ENCODE measurements at regions not wholly inside any gene's neighbourhood (a gene's known extent, or its start where the extent isn't known, plus 50 kb on each side); places are given as distances from the start of the nearest gene placed in this dataset.

DNA sequence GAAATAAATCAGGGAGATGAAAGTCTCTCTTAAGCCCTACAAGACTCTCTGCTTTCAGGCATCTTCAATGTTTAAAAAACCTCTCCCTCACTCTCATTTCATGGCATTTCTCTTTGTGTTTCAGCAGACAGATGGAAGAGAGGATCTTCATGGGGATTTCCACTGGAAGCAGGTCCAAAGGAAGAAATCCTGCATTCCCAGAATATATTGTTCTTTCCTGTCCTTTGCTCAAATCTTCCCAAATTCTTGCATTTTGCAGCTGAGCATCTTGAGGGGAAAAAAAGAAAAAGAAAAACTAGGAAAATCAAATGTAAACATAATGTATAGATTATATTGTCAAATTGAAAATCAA, 382.2 kb downstream of the ENC1 start:
- no peak for DNase-seq (ENCODE audit: low read depth)

DNA sequence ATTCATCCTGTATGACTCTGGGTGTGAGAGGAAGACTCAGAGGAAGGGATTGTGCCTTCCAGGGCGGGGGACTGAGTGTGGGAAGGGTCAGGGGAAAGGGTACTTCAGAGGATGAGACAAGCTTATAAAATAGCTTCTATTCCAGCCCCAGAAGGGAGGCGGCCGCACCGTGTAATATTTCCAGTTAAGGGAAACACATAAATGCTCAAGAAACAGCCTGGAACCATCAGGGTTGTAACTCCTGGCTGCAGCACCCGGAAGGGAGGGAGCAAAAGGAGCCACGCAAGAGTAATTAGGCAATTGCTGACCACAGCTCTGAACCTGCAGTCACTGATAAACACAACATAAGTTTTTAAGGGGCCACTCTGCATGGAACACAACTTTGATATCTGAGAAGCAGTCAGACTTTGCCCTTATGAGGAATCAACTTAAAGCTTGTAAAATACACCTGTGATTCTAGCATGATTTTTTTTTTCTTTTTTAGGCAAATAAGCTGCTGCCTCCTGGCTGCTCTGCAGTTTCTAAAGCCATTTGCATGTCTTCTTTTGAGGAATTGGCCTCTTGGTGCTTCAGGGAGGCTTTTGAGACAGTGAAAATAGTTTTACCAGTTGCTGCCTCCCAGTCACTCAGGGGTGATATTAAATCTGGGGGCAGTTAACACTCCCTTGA, 382.7 kb downstream of the ENC1 start:
- DNase-seq (ENCODE audit: low read depth), result no peak

DNA sequence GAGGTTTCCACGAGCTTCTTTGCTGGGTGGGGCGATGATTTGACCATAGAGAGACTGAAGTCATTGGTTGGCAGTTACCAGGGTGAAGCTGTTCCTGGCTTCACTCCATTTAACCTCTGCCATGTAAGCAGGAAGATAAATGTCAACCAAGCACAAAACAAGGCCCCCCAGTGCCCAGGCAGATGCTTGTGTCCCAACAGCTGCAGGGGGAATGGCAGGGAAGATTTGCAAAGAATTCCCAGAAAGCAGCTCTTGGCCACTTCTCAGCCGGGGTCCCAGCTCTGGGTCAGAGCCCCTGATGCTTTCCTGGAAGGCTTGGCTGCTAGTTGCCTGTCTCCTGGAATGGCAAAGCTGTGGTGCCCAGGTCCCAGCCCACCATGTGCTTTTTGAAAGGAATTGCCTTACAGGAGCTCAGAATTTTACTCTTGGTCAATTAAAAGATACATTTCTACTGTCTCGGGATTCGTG, 383.4 kb downstream of the ENC1 start:
- no peak for DNase-seq (ENCODE audit: low read depth)

DNA sequence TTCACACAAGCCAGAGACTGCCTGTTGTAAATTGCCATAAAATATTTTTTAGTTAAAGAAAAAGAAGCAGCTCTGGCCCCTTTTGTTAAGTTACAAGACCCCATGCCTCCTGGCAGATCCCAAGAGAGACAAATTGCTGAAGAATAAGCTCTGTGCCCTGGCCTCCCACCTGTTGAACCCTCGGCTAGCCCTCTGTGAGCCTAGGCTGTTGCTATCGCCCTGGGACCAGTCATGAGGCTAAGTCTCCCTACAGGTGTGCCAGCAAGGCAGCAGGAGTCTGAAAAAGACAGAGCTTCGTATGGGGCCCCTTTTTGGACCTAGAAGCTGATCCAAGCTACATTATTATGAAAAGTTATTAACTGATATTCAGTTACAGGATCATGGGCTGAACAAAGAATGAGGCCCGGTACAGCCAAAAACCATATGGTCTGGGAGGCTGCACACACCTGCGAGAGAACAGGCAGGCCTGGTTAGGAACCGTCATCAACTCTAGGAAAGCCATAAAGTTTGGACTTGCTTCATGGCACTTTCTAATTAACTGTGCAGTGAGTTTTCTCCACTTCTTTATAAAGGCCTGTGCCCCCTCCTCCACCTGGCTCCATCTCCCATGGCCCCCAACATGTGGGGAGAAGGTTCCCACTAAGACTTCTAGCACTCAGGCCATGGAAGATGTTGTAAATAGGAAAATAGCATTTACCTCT, 384.7 kb downstream of the ENC1 start:
- no peak for DNase-seq (ENCODE audit: low read depth)

DNA sequence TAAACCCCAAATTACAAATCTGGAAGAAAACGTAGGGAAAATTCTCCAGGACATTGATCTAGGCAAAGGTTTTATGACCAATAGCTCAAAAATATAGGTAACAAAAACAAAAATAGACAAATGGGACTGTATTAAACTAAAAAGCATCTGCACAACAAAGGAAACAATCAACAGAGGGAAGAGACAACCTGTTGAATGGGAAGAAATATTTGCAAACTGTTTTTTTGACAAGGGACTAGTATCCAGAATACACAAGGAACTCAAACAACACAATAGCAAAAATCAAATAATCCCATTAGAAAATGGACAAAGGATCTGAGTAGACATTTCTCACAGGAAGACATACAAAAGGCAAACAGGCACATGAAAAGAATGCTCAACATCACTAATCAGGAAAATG, 386.3 kb downstream of the ENC1 start:
- no peak for DNase-seq (ENCODE audit: low read depth)

DNA sequence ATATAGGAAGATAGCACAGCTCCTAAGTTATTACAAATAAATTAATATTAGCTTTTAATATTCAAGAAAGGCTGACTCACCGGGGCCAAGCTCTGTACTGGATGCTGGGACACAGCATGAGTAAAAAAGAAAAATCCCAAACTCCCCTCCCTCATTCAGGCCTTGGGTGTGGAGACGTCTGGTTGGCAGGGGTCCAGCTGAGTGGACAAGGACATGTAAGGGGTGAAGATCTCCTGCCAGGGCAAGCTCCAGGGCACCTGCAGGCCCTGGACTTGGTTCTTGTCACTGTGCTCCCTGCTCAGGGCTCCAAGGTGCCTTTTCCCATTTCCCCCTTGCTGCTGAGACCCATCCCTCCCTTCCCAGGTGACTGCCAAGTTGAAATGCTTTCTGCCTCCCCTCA, 388.5 kb downstream of the ENC1 start:
- DNase-seq (ENCODE audit: low read depth), result no peak

DNA sequence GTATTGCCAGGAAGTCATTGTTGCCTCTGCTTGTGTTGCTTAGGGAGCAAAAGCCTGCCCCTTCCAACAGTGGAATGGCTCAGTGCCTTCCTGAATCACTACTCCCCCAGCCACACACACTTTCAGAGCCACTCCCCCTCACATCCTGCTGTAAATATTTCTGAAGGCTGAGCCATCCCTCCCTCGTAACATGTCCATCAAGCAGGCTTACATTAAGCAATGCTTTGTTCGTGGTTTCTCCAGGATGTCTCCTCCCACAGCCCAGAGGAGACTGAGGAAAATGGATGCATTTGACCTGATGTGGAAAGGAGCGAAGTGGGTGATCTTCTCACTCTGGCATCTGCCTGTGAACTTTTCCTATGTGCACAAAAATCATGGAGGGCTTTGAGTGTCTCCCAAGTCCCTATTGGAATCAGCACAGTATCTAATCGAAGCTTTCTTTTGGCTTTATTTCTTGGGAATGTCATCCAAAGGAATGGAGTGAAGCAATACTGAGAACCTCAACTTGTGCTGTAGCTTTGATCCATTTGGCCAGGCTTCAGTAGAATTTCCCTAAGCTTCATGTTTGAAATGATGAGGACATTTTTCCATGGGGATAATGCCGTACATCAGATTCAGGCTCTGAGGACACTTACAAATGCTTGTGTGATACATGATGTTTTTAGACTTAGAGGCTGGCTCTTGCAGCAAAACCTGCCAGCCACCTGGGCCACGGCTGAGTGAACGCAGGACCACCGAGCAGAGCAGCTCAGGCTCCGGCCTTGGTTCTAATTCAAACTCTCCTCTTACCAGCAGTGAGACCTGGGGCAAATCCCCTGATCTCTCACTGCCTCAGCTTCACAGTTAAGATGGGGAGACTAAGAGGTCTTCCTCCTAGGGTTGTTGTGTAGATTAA, 389.1 kb downstream of the ENC1 start:
- DNase-seq (ENCODE audit: low read depth), result no peak

DNA sequence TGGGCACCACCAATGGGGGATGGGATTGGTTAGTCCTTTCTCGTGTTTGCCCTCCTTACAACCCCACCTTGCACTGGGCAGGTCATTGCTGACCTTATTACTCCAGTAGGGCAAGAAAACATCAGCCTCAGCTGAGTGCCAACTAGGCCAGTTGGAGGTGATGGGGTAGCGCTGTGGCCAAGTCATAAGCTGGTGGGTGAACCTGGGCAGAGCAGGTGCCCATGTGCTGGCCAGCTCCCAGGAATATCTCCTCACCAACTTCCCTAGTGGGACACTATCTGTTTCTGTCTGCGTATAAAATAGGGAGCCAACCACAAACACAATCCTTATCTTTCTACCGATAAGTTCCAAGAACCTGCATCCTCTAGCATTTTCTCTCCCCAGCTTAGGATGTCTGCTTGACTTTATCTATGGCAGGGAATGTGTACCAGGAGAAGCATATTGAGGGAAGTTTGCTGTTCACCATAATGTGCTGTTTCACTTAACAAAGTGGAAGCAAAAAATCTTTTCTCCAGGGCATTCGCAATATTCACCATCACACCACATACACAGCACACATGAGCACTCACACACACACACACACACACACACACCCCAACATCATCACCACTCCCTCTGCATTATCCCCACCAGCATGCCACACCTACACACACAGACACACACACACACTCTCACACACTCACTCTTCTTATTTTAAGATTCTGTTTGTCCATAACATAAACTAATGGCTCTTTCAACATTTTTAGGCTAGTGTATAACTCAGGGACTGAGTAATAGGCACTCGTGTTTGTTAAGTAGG, 390.0 kb downstream of the ENC1 start:
- DNase-seq (ENCODE audit: low read depth), result no peak

DNA sequence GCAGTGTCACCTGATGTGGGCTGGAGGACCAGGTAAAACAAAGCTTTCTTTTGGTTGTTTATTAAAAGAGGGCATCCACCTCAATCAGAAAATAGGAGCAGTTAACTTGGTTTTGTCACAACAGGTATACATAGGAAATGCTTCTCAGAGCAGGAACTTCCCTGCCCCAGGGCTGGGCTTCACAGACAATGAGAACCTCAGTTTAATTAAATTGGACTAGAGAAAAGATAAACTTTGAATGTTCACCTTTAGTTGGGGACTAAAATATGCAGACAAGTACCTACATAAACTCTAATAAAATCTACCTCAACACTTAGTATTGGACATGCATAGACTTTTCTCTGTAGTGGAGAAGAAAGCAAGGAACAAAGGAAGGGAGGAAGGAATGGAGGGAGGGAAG, 392.0 kb downstream of the ENC1 start:
- no peak for DNase-seq (ENCODE audit: low read depth)

DNA sequence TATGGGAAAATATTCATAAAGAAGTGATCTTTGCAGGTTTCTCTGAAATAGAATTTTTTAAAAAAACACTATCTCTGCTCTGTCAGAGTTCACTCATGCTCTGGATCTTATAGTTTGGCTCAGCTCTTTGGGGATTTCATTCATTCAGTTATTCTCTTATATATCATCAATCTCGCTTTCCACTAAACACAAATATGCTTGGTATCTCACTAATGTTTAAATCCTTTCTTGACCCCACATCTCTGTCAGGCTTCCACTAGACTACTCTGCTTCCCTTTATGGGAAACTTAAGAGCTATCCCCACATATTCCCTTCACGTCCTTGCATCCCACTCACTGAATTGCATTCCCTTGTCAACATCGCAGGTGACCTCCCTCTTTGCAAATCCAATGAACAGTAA, 396.1 kb downstream of the ENC1 start:
- no peak for DNase-seq (ENCODE audit: low read depth)

DNA sequence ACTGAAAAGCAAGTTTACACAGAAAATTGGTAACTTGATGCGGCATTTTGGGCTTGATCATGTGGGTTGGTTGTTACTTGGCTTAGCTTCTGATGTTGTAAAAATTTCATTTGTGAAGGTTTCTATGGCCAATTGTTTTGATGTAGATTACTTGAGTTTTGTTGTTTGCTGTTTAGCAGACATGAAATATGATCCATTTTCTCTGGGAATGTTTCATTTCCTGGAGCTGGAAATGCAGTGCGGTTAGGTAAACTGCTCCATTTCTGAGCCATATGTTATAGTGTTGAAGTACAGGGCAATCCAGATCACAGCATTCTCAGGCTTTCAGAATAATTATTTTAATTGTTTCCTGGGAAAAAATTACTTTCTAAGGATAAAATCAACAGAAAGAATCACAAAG, 396.9 kb downstream of the ENC1 start:
- no peak for DNase-seq (ENCODE audit: low read depth)

DNA sequence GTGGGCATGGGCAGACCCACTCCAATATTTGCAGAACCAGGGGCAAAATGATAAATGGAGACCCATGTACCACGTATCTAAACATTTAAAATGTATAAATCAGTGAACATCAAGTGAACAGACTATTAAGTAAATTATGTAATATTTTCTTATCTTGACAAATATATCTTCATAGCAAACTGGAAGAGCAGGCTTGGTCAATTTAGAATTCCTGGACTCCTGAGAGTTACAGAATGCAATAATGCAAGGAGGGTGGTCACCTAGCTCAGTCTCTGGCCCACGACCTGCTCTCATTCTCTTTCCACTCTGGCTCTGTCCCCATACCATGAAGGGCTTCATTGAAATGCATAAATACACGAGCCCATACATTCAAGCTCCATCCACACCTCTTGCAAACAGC, 398.0 kb downstream of the ENC1 start:
- no peak for DNase-seq (ENCODE audit: low read depth)

DNA sequence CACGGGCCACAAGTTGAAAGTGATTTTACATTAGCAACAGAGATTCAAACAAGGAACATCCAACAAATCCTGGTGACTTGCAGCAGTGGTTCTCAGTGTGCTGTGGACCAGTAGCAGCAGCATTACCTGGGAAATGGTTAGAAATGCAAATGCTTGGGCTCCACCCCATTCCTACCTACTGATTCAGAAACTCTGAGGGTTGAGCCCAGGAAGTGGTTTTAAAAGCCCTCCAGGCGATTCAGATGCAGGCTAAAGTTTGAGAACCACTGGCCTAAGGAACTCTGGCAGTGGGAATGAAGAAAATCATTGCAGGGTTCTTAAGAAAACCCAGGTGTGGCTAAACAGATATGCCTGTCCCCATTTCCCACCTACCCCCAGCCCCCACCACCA, 398.8 kb downstream of the ENC1 start:
- no peak for DNase-seq (ENCODE audit: low read depth)

DNA sequence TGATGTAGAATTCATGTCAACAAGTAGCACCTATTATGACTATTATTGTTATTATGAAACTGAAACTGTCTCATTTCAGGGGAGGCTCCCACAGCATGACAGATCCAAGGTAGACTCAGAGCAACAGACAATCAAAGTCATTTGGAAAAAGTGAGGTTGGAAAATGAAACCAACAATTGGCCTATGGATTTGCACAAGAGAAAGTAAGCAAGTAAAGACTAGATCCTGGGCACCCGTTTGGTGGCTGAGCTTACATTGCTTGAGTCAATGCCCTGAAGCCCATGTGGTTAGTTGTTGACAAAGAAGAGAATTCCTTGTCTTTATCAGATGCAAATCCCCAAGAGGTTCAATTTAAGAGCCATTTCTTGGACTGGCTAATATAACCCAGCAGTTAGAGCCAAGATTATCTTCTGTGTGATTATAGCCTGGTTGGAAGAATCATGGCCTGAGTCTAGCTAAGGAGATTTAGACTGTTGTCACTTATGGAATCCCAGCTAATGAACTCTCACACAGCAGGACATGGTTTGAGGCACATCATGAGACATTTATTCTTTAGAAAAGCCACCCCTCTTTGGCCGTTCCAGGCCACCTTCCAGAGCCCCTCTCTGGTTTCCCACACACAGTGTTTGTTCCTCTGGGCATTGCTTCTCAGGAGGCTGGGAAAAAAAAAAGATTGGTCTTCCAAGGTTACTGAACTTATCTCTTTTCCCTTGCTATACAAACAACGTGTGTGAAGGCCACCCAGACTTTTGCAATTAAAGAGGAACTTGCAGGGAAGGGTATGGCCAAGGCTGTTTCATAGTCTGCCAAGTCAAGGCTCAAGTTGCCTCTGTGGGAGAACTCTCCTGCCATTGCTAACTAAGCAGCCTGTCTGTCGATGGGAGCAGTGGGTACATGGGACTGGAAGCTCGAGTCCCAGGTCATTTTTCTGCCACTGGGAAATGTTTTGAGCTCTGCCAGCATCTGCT, 399.5 kb downstream of the ENC1 start:
- DNase-seq (ENCODE audit: low read depth), result no peak

DNA sequence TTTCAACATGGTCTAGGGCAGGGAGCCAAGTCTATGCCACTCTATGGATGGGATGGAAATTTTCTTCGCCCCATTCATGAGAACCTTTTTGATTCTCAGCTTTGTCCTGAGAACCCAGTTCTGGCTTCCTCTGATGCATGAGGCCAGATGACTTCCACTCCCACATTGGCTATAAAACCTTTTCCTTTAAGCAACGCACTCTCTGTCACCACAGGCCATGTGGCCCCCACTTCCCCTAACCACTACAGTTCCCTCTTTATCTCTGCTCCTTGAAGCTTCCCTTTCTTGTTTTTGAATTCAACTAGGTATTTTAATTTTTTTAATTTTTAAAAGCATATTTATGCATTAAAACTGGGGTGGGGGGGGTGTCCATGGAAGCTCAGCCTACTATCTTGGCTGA, 401.3 kb downstream of the ENC1 start:
- no peak for DNase-seq (ENCODE audit: low read depth)

DNA sequence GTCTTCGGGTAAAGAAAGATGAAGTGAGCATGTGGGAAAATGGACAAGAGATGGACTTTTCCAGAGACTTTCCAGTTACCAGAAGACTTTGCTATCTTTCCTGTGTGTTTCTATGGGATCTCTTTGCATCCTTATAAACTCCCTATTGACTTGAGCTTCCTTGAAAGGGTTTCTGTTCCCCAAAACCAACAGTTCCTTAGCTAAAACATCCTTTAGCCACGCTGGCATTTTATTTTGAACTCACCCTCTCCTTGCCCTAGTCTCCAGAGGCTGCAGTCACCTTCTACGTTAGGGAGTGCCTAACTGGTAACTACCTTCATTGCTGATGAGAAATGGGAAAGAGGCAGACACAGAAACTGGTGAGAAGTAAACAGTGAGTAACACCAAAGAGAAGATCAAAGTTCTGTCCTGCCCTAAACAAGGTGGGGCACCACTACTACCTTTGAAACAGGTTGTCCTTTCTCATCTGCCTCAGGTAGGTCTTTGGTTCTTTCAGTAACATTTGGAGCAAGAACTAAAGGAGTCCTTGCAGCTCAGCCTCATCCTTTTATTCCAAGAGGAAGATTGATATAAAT, 402.9 kb downstream of the ENC1 start:
- DNase-seq (ENCODE audit: low read depth), result no peak

DNA sequence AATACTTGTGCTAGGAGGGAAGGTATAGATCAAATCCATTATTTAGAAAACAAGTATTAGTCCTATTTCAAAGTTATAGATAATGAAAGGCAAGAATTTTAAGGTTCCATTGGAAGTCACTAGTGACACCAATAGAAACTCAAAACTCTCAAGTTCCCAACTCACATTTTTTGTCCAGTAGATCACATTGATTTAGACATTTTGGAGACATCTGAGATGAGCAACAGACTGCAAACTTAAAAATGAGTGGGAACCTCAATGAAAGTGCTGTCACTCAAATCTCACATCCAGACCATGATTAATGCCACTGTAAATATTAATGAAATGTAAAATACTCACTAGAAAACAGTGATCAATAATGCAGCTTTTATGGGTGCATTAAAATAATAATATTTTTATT, 405.0 kb downstream of the ENC1 start:
- no peak for DNase-seq (ENCODE audit: low read depth)

DNA sequence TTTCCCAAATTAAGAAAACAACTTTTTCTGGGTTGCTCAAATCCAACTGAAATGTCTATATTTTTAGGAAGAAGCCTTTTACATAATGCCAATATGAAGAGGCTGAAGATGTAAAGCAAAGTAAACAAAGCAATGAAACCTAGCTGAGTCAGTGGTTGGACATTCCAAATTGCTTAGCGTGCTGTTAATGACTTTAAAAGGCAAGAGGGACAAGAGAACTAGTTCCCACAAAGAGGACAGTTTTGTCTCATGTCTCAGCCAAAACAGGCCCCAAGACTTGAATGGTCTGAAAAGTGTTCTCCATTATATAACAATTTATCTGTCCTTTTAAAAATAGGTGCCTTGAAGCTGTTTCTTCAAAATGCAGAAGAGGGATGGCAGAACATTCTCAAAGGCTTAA, 407.0 kb downstream of the ENC1 start:
- no peak for DNase-seq (ENCODE audit: low read depth)

DNA sequence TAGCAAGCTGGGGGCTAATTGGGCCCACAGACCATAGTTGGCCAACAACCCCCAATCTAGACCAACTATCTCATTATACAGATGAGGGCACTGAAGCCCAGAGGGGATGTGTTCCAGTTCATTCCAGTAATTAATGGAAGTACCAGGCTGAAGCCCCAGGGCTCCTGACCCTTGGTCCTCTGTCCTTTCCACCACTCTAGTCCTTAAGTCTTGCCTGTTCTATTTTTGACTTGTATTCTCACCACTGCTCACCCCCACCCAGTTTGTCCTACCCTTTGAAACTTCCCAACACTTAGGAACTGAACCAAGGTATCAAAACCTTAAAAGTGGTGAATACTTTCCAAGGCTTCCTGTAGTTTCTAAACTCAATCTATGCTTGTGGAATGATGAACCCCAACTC, 407.4 kb downstream of the ENC1 start:
- DNase-seq (ENCODE audit: low read depth), result no peak

DNA sequence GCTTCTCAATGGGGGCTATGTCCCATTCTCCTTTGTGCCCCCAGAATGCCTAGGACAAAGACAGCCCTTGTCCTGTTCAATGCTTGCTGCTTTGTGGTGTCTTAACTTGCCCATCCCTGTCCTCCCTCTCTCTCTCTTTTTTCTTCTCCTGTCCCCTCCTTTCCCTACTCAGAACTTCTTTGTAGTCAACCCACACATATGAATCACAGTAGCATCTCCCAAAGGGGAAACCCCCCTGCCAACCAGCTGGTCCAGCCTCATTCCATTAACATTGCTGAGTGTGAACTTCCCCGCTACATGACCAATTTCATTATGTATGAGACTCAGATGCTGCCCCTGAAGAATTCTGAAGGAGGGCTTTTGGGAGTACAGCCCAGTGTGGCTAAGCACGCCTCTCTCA, 408.3 kb downstream of the ENC1 start:
- DNase-seq (ENCODE audit: low read depth), result no peak

DNA sequence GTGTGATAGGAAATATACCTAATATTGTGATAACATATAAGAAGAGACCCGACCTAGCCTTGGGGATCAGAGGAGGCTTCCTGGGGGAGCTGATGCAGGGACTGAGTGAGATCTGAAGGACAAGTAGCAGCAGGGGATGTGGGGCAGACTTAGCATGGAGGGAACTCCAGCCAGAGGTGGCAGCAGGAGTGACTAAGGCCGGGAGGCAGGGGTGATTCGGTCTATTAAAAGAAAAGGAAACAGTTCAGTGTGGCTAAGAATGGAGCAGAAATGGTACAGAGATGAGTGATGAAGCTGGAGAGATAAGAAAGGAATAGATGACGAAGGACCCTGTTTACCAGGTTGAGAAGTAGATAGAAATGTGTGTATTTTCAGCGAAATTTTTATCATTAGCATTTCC, 408.8 kb downstream of the ENC1 start:
- no peak for DNase-seq (ENCODE audit: low read depth)
